Caco-2 (cell line): ENCODE measurements at regions not wholly inside any gene's neighbourhood (a gene's known extent, or its start where the extent isn't known, plus 50 kb on each side); places are given as distances from the start of the nearest gene placed in this dataset.

ENCODE experiments used
- BruUV-seq: library from RNA; stranded (reverse); fragments of 400-500 nt; replicated peaks from 2 replicates; lab custom pipeline; 2021; lab: Mats Ljungman, UMichigan
- CTCF ChIA-PET: fragments of 300-600 bp; sonication (Branson Sonifier 250); formaldehyde crosslinking; loops from one replicate; lab custom pipeline; 2022; ENCODE audit warnings: antibody characterized with exemption; lab: Charles Lee
- POLR2A ChIA-PET: fragments of 300-600 bp; sonication (Branson Sonifier 250); formaldehyde crosslinking; loops from one replicate; lab custom pipeline; 2022; ENCODE audit warnings: antibody characterized with exemption; lab: Charles Lee
- DNase-seq, 2 experiments: peaks; one replicate each; pipeline versions ENCODE4 v3.0.0 to v3.0.0-alpha.2; 2020 to 2022
- H3K27me3 ChIP-seq: replicated peaks from 2 replicates; pipeline ENCODE4 v1.6.0; 2011; ENCODE audit warnings: low read length; ENCODE audit not compliant: control insufficient read depth, insufficient read depth
- H3K36me3 ChIP-seq: 2 replicates; pipeline ENCODE4 v1.5.1; 2011; ENCODE audit warnings: low read length; ENCODE audit not compliant: control insufficient read depth, insufficient read depth
- H3K4me1 ChIP-seq: fragments of 250-450 bp; sonication (Bioruptor Pico); 2 replicates; pipeline ENCODE4 v1.5.1; 2020; ENCODE audit warnings: mild to moderate bottlenecking
- H3K4me3 ChIP-seq: 2 replicates; pipeline ENCODE4 v1.5.1; 2011; ENCODE audit warnings: low read depth, mild to moderate bottlenecking, control low read depth, low read length
- H3K9me3 ChIP-seq: fragments of 250-450 bp; sonication (Bioruptor Pico); 2 replicates; pipeline ENCODE4 v1.5.1; 2020; ENCODE audit warnings: mild to moderate bottlenecking, moderate library complexity
- H3K27ac Mint-ChIP-seq: one replicate; pipeline ENCODE4 v1.8.0; 2022; ENCODE audit warnings: mixed read lengths; ENCODE audit not compliant: unreplicated experiment
- H3K27me3 Mint-ChIP-seq: one replicate; pipeline ENCODE4 v1.8.0; 2022; ENCODE audit warnings: mixed read lengths; ENCODE audit not compliant: insufficient read depth, unreplicated experiment
- H3K36me3 Mint-ChIP-seq: one replicate; pipeline ENCODE4 v1.8.0; 2022; ENCODE audit warnings: mild to moderate bottlenecking, mixed read lengths; ENCODE audit not compliant: insufficient read depth, unreplicated experiment
- H3K4me1 Mint-ChIP-seq: one replicate; pipeline ENCODE4 v1.8.0; 2022; ENCODE audit warnings: low read depth, mixed read lengths; ENCODE audit not compliant: unreplicated experiment
- H3K4me3 Mint-ChIP-seq: one replicate; pipeline ENCODE4 v1.8.0; 2022; ENCODE audit warnings: mild to moderate bottlenecking, moderate library complexity, mixed read lengths; ENCODE audit not compliant: unreplicated experiment
- H3K9me3 Mint-ChIP-seq: one replicate; pipeline ENCODE4 v1.8.0; 2022; ENCODE audit warnings: mixed read lengths; ENCODE audit not compliant: unreplicated experiment
- intact Hi-C: fragments of 100-400 bp; cut with micrococcal nuclease; formaldehyde crosslinking; loops from one replicate; pipeline ENCODE4 v1.10.0; 2022; ENCODE audit not compliant: unreplicated experiment
- TF ChIP-seq, protein P1 (sequence below), 2 experiments: fragments of 200-600 bp in 1 of 2; IDR thresholded peaks; 1 replicate in 1 of 2; 2 replicates in 1 of 2; pipeline versions ENCODE4 v1.5.1 to v1.8.0; 2011 to 2022; ENCODE audit warnings: antibody characterized with exemption in 1 of 2, control low read depth in 1 of 2, inconsistent platforms in 1 of 2, low read depth in 1 of 2, low read length in 1 of 2, mild to moderate bottlenecking in 1 of 2, moderate library complexity in 1 of 2; ENCODE audit not compliant: insufficient read depth in 1 of 2, severe bottlenecking in 1 of 2, unreplicated experiment in 1 of 2

DNA sequence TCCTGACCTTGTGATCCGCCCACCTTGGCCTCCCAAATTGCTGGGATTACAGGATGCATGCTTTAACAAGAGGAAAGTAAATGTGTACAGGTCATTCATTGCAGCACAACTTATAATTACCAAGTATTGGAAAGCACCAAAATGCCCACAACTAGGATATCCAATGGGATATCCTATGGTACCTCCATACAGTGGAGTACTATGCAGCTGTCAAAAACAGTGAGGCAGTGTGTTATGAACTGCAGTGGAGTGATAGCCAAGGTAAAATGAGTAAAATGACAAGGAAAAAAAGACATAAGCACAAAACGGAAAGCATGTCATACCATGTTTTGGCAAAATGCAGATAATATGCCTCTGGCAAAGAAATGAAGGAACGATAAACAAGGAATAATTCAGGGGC is 87.6 kb downstream of the FOXL1 start:
- H3K27me3 ChIP-seq = no peaks in the 10 kb centered on the region
- H3K4me1 ChIP-seq = peaks cover 15% of the 10 kb centered on the region
- no peaks in the 10 kb centered on the region for H3K27me3 Mint-ChIP-seq
- no peaks in the 10 kb centered on the region for H3K36me3 ChIP-seq
- H3K4me1 Mint-ChIP-seq = peaks cover 10% of the 10 kb centered on the region
- H3K9me3 ChIP-seq = peaks cover 15% of the 10 kb centered on the region; the same call in 1 of the 2 replicates
- no peak overlapping the region for H3K4me3 Mint-ChIP-seq
- no TSS peak for BruUV-seq
- no peak for DNase-seq
- CTCF ChIA-PET = no interaction called here
- TF ChIP-seq, protein P1, sequence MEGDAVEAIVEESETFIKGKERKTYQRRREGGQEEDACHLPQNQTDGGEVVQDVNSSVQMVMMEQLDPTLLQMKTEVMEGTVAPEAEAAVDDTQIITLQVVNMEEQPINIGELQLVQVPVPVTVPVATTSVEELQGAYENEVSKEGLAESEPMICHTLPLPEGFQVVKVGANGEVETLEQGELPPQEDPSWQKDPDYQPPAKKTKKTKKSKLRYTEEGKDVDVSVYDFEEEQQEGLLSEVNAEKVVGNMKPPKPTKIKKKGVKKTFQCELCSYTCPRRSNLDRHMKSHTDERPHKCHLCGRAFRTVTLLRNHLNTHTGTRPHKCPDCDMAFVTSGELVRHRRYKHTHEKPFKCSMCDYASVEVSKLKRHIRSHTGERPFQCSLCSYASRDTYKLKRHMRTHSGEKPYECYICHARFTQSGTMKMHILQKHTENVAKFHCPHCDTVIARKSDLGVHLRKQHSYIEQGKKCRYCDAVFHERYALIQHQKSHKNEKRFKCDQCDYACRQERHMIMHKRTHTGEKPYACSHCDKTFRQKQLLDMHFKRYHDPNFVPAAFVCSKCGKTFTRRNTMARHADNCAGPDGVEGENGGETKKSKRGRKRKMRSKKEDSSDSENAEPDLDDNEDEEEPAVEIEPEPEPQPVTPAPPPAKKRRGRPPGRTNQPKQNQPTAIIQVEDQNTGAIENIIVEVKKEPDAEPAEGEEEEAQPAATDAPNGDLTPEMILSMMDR (IDR thresholded peaks at IDR 0.05; ENCODE audit: insufficient read depth in 1 of 2, low read depth in 1 of 2, low read length in 1 of 2, severe bottlenecking in 1 of 2, unreplicated experiment in 1 of 2) = no peak
- peaks cover 7% of the 10 kb centered on the region for H3K36me3 Mint-ChIP-seq
- H3K27ac Mint-ChIP-seq = no peak overlapping the region
- POLR2A ChIA-PET = no interaction called here
- H3K9me3 Mint-ChIP-seq = peaks cover 10% of the 10 kb centered on the region
- H3K4me3 ChIP-seq = no peak overlapping the region
- intact Hi-C loops = no loop called here

DNA sequence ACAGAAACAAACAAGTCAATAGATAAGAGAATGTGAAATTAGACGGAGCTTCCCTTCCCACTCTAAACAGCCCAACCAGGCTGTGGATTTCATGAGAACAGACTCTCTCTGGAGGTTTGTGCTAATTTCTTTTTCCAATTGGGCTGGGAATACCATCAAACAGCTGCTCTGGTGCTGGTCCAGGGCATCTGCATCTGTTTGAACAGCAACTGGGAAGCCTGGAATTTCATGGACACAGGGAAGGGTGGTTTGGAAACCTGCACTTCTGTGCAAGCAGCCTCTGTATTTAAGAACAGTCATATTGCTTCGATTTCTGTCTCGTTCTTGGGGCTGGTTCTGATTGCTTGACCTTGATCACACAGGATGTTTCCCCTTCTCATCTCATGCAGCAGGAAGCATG is 88.7 kb downstream of the FOXL1 start:
- DNase-seq = no peak
- Histone ChIP-seq H3K4me3 (no peak overlapping the region), H3K4me1 (peaks cover 15% of the 10 kb centered on the region), H3K36me3 (no peaks in the 10 kb centered on the region), H3K27me3 (no peaks in the 10 kb centered on the region), H3K9me3 (peaks cover 15% of the 10 kb centered on the region; the same call in 1 of the 2 replicates)
- ChIA-PET CTCF (no interaction called here), POLR2A (no interaction called here)
- Mint-ChIP-seq H3K27ac (no peak overlapping the region), H3K27me3 (no peaks in the 10 kb centered on the region), H3K4me1 (peaks cover 10% of the 10 kb centered on the region), H3K4me3 (no peak overlapping the region), H3K9me3 (peaks cover 10% of the 10 kb centered on the region), H3K36me3 (peaks cover 7% of the 10 kb centered on the region)
- BruUV-seq = no TSS peak
- TF ChIP-seq, protein P1 (IDR thresholded peaks at IDR 0.05; ENCODE audit: insufficient read depth in 1 of 2, low read depth in 1 of 2, low read length in 1 of 2, severe bottlenecking in 1 of 2, unreplicated experiment in 1 of 2) = no peak
- intact Hi-C loops = no loop called here

DNA sequence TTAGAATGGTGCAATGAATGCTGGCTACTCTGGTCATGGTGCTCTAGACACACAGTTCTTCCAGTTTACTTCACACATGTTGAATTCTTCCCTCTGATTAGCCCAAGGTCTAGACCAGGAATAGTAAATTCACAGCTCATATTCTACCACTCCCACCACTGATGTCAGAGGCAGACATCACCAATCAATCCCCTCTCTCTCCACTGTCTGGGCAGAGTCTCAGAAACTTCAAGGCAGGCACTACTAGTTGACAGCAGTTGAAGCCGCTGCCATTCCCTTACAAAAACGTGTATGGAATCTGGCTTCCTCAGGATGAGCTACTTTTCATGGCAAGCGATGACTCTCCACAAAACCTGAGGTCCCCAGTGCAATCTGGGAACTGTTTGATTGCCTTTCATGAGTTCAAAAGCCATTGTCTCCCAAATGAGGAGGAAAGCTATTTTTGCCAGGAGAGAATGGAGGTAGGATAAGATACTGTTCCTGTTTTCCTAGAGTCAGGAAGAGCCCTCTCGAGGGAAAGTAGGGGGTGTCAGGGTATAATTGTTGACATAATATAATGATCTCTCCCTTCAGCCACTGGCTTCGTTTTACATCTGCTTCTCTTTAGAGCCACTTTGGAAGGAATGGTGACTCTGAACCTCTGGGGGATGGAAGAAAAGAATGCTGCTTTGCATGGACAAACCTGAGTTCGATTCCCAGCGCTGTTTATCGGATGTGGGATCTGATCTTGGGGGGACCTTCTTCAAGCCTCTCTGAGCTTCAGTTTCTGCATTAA is 90.0 kb downstream of the FOXL1 start:
- BruUV-seq = no TSS peak
- CTCF ChIA-PET = no interaction called here
- Mint-ChIP-seq H3K4me1 (peaks cover 10% of the 10 kb centered on the region), H3K27ac (no peak overlapping the region), H3K4me3 (no peak overlapping the region), H3K9me3 (peaks cover 10% of the 10 kb centered on the region), H3K27me3 (no peaks in the 10 kb centered on the region), H3K36me3 (peaks cover 7% of the 10 kb centered on the region)
- TF ChIP-seq, protein P1 (IDR thresholded peaks at IDR 0.05; ENCODE audit: insufficient read depth in 1 of 2, low read depth in 1 of 2, low read length in 1 of 2, severe bottlenecking in 1 of 2, unreplicated experiment in 1 of 2) = no peak
- POLR2A ChIA-PET = no interaction called here
- H3K4me1 ChIP-seq = peaks cover 15% of the 10 kb centered on the region
- DNase-seq = no peak
- intact Hi-C loops = no loop called here
- no peaks in the 10 kb centered on the region for H3K27me3 ChIP-seq
- H3K9me3 ChIP-seq = peaks cover 12% of the 10 kb centered on the region; the same call in 1 of the 2 replicates
- H3K4me3 ChIP-seq = no peak overlapping the region
- no peaks in the 10 kb centered on the region for H3K36me3 ChIP-seq
